Psoas muscle (tissue), 7 donors: ENCODE measurements at regions not wholly inside any gene's neighbourhood (a gene's known extent, or its start where the extent isn't known, plus 50 kb on each side); places are given as distances from the start of the nearest gene placed in this dataset.

ENCODE experiments used
- ATAC-seq, 4 donors: fragments of 200-7000 bp; cut with Tn5 transposase; one replicate each; pipeline ENCODE4 v1.9.1; 2020; ENCODE audit warnings: moderate library complexity in 3 of 4, mild to moderate bottlenecking in 2 of 4
- DNase-seq, 2 donors: peaks; one replicate each; pipeline ENCODE4 v3.0.0-alpha.2; 2020
- H3K27ac ChIP-seq: fragments of 200-600 bp; one replicate; pipeline ENCODE4 v1.8.0; 2022
- H3K27me3 ChIP-seq, 3 donors: fragments of 200-600 bp in 1 of 3; one replicate each; pipeline versions ENCODE4 v1.6.1 to v1.8.0; 2013 to 2022; ENCODE audit warnings: low read length in 2 of 3, mild to moderate bottlenecking in 2 of 3, moderate library complexity in 1 of 3; ENCODE audit not compliant: insufficient read depth in 3 of 3
- H3K36me3 ChIP-seq, 2 donors: fragments of 200-600 bp in 1 of 2; one replicate each; pipeline versions ENCODE4 v1.6.1 to v1.8.0; 2013 to 2022; ENCODE audit warnings: low read depth in 1 of 2, mild to moderate bottlenecking in 1 of 2, moderate library complexity in 1 of 2; ENCODE audit not compliant: insufficient read depth in 1 of 2
- H3K4me1 ChIP-seq: fragments of 200-600 bp; one replicate; pipeline ENCODE4 v1.8.0; 2022
- H3K4me3 ChIP-seq: fragments of 200-600 bp; one replicate; pipeline ENCODE4 v1.8.0; 2022; ENCODE audit warnings: mild to moderate bottlenecking
- H3K9me3 ChIP-seq: fragments of 200-600 bp; one replicate; pipeline ENCODE4 v1.8.0; 2022
- WGBS, 3 donors: extraction: QIAGEN DNeasy Blood & Tissue Kit; methylation state at CpG; one replicate each; pipeline versions ENCODE4 v1.1.6 to v1.1.7; 2013; 5-methylcytosine and 5-hydroxymethylcytosine counted together
- intact Hi-C, 2 donors: fragments of 100-400 bp; cut with DNase I; formaldehyde crosslinking; loops; one replicate each; pipeline versions ENCODE4 v1.11.0 to v1.14.2; 2022
- TF ChIP-seq, protein P1 (sequence below): fragments of 200-600 bp; IDR thresholded peaks from one replicate; pipeline ENCODE4 v1.8.0; 2022; ENCODE audit warnings: antibody characterized with exemption
- donor health status: healthy with polysubstance abuse.
- donor health status: DM: no; HTN: no; CAD: no; lungs with moderate emphysema.
- donor health status: Bipolar disorder and iron deficiency.
- donor health status: healthy.
- donor health status: DM: yes; HTN: yes; CAD: no.
- donor health status: DM: no; HTN: no; CAD: no.
- donor health status: DM: yes; HTN: yes; CAD: no.

DNA sequence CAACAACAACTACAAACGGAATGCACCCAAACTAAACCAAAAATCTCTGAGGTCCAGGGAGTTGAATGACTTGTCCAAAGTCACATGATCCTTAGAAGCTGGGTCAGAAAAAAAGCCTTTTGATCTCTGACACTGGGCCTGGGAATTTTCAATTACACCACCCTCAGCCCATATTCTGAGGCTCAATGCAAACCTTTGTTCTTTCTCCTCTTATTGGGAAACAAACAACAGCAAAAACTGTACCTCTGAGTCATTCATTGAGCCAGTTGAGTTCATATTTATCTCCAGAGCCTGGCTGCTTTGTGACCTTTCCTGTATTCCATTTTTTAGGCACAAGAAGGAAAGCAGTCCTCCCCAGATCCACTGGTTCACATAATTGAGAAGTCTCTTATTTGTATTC lies 51.2 kb upstream of the SORCS1 start:
- WGBS, 3 donors, result 61 to 78% (median 69%) methylated on average over 1 of the region's 1 CpG
- H3K4me3 ChIP-seq, result no peak overlapping the region
- ATAC-seq, result no peak
- TF ChIP-seq, protein P1, sequence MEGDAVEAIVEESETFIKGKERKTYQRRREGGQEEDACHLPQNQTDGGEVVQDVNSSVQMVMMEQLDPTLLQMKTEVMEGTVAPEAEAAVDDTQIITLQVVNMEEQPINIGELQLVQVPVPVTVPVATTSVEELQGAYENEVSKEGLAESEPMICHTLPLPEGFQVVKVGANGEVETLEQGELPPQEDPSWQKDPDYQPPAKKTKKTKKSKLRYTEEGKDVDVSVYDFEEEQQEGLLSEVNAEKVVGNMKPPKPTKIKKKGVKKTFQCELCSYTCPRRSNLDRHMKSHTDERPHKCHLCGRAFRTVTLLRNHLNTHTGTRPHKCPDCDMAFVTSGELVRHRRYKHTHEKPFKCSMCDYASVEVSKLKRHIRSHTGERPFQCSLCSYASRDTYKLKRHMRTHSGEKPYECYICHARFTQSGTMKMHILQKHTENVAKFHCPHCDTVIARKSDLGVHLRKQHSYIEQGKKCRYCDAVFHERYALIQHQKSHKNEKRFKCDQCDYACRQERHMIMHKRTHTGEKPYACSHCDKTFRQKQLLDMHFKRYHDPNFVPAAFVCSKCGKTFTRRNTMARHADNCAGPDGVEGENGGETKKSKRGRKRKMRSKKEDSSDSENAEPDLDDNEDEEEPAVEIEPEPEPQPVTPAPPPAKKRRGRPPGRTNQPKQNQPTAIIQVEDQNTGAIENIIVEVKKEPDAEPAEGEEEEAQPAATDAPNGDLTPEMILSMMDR, result no peak
- no peak for DNase-seq
- no peaks in the 10 kb centered on the region for H3K9me3 ChIP-seq
- H3K36me3 ChIP-seq, result no peaks in the 10 kb centered on the region
- no peaks in the 10 kb centered on the region for H3K4me1 ChIP-seq
- intact Hi-C loops, result no loop called here
- no peaks in the 10 kb centered on the region for H3K27me3 ChIP-seq
- no peak overlapping the region for H3K27ac ChIP-seq
